B cell (primary cell): ENCODE measurements at regions not wholly inside any gene's neighbourhood (a gene's known extent, or its start where the extent isn't known, plus 50 kb on each side); places are given as distances from the start of the nearest gene placed in this dataset.

Source experiments
- ATAC-seq: fragments of 200-7000 bp; cut with Tn5 transposase; one replicate; pipeline ENCODE4 v1.10.0; 2021; ENCODE audit warnings: low read depth, mild to moderate bottlenecking, moderate number of reproducible peaks, moderate library complexity
- CTCF ChIA-PET: fragments of 350-600 bp; sonication (Branson Sonifier 250); formaldehyde crosslinking; loops from one replicate; lab custom pipeline; 2021; ENCODE audit warnings: antibody characterized with exemption, inconsistent platforms; lab: Charles Lee
- POLR2A ChIA-PET: fragments of 350-600 bp; sonication (Branson Sonifier 250); formaldehyde crosslinking; loops from one replicate; lab custom pipeline; 2021; ENCODE audit warnings: antibody characterized with exemption; lab: Charles Lee
- DNase-seq: peaks from one replicate; pipeline ENCODE4 v3.0.0; 2013
- H2AFZ ChIP-seq: 2 replicates; pipeline ENCODE4 v1.6.1; 2012; ENCODE audit warnings: mild to moderate bottlenecking, low read depth, low read length; ENCODE audit not compliant: insufficient read depth, poor library complexity, severe bottlenecking
- H3K27ac ChIP-seq, 2 donors: 1 replicate in 1 of 2; 2 replicates in 1 of 2; pipeline ENCODE4 v1.5.1; 2012 to 2013; ENCODE audit warnings: low read length in 2 of 2, mild to moderate bottlenecking in 2 of 2, moderate library complexity in 1 of 2
- H3K27me3 ChIP-seq, 4 experiments: fragments of 200-600 bp in 1 of 4; sonication (generic) in 1 of 4; replicated peaks in 1 of 4; 1 replicate in 2 of 4; 2 replicates in 2 of 4; pipeline versions ENCODE4 v1.6.1 to v1.7.0; 2013 to 2016; ENCODE audit warnings: low read length in 3 of 4, mild to moderate bottlenecking in 2 of 4, mixed read lengths in 1 of 4, moderate library complexity in 1 of 4; ENCODE audit not compliant: insufficient read depth in 4 of 4, control insufficient read depth in 3 of 4; ENCODE audit errors: control extremely low read depth in 1 of 4
- H3K36me3 ChIP-seq, 2 experiments: replicated peaks in 1 of 2; 1 replicate in 1 of 2; 2 replicates in 1 of 2; pipeline versions ENCODE4 v1.6.1 to v1.7.1; 2013; ENCODE audit warnings: low read length in 1 of 2; ENCODE audit not compliant: insufficient read depth in 2 of 2, control insufficient read depth in 1 of 2; ENCODE audit errors: control extremely low read depth in 1 of 2, extremely low read depth in 1 of 2
- H3K4me1 ChIP-seq, 2 donors: fragments of 200-600 bp in 1 of 2; sonication (generic) in 1 of 2; 1 replicate in 1 of 2; 2 replicates in 1 of 2; pipeline versions ENCODE4 v1.5.1 to v1.6.1; 2013 to 2017; ENCODE audit warnings: low read length in 2 of 2; ENCODE audit not compliant: control insufficient read depth in 2 of 2, insufficient read depth in 2 of 2
- H3K4me2 ChIP-seq: replicated peaks from 2 replicates; pipeline ENCODE3; 2012; ENCODE audit warnings: mild to moderate bottlenecking, low read depth, low read length; ENCODE audit not compliant: poor library complexity, severe bottlenecking
- H3K4me3 ChIP-seq, 5 experiments: fragments of 200-600 bp in 1 of 5; sonication (generic) in 1 of 5; 1 replicate in 3 of 5; 2 replicates in 2 of 5; pipeline versions ENCODE4 v1.5.1 to v1.7.0; 2011 to 2016; ENCODE audit warnings: low read length in 4 of 5, mild to moderate bottlenecking in 4 of 5, low read depth in 2 of 5, control low read depth in 1 of 5, moderate library complexity in 1 of 5; ENCODE audit not compliant: insufficient read depth in 1 of 5; ENCODE audit errors: control extremely low read depth in 1 of 5, extremely low read depth in 1 of 5
- H3K79me2 ChIP-seq: fragments of 200-600 bp; sonication (generic); one replicate; pipeline ENCODE4 v1.6.0; 2016; ENCODE audit warnings: low read length; ENCODE audit not compliant: control insufficient read depth, insufficient read depth
- H3K9ac ChIP-seq: fragments of 200-600 bp; sonication (generic); 2 replicates; pipeline ENCODE4 v1.6.1; 2017; ENCODE audit warnings: mild to moderate bottlenecking, low read length, moderate library complexity
- H3K9me3 ChIP-seq, 3 donors: one replicate each; pipeline versions ENCODE4 v1.6.1 to v1.7.1; 2013; ENCODE audit warnings: low read length in 2 of 3; ENCODE audit not compliant: control insufficient read depth in 2 of 3, insufficient read depth in 1 of 3; ENCODE audit errors: control extremely low read depth in 1 of 3
- H4K20me1 ChIP-seq: 2 replicates; pipeline ENCODE4 v1.6.0; 2012; ENCODE audit warnings: mild to moderate bottlenecking, low read length; ENCODE audit not compliant: insufficient read depth, control insufficient read depth, poor library complexity, severe bottlenecking
- H3K27ac Mint-ChIP-seq: one replicate; pipeline ENCODE4 v1.8.0; 2021; ENCODE audit warnings: mixed read lengths
- H3K27me3 Mint-ChIP-seq: one replicate; pipeline ENCODE4 v1.8.0; 2021; ENCODE audit warnings: mixed read lengths
- H3K4me1 Mint-ChIP-seq: one replicate; pipeline ENCODE4 v1.8.0; 2021; ENCODE audit warnings: mixed read lengths
- H3K4me3 Mint-ChIP-seq: one replicate; pipeline ENCODE4 v1.8.0; 2021; ENCODE audit warnings: mixed read lengths
- H3K9me3 Mint-ChIP-seq: one replicate; pipeline ENCODE4 v1.8.0; 2022; ENCODE audit warnings: mixed read lengths; ENCODE audit not compliant: insufficient read depth
- EZH2 ChIP-seq: IDR thresholded peaks from 2 replicates; pipeline ENCODE4 v1.6.1; 2012; ENCODE audit warnings: borderline replicate concordance, low read depth, mild to moderate bottlenecking, moderate library complexity, low read length; ENCODE audit not compliant: insufficient read depth, poor library complexity, severe bottlenecking
- WGBS: methylation state at CpG from one replicate; pipeline ENCODE4 v1.1.5; 2013; ENCODE audit warnings: missing lambda C conversion rate; ENCODE audit not compliant: insufficient coverage; 5-methylcytosine and 5-hydroxymethylcytosine counted together
- intact Hi-C: fragments of 100-400 bp; cut with micrococcal nuclease; formaldehyde crosslinking; loops from one replicate; pipeline ENCODE4 v1.10.0; 2022
- TF ChIP-seq, protein P1 (sequence below): fragments of 200-600 bp; IDR thresholded peaks from one replicate; pipeline ENCODE4 v1.8.0; 2022; ENCODE audit warnings: antibody characterized with exemption, mild to moderate bottlenecking

DNA sequence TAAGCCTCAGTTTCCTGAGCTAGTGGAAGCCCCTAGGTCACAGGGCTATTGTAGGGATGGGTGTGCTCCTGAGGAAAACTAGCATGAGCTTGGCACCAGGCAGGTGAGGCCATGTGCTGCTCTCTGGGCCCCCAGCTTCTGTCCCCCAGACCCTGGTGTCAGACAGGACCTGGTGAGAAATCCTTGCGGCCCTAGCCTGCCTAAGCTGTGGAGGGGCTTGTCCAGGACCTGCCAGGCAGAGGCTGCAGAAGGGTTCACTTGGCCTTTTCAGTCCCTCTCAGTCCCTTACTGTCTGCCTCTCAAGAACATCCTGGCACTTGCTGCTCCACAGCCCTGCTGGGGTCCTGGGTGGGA, 58.4 kb downstream of the ZFP36L2 start:
- Histone ChIP-seq H3K9ac (no peak overlapping the region), H3K79me2 (peaks cover 7% of the 10 kb centered on the region), H3K27me3 (no peaks in the 10 kb centered on the region), H3K4me1 (peaks cover 49 to 68% of the 10 kb centered on the region in 2 donors), H3K36me3 (no peaks in the 10 kb centered on the region), H3K4me2 (peak overlapping the region; percentile 86), H3K9me3 (peaks cover 0 to 13% (median 0%) of the 10 kb centered on the region in 3 donors), H4K20me1 (no peaks in the 10 kb centered on the region), H3K27ac (peak overlapping the region; percentile 85 to 91), H3K4me3 (no peak overlapping the region), H2AFZ (peak overlapping the region; percentile 14)
- 100% methylated on average over 1 of the region's 1 CpG for WGBS
- ChIA-PET CTCF (interaction anchor here (2.3 to 21.2 kb wide), 6 partner anchors 9 to 317 kb away, joined by 8 to 449 read pairs (median 12); partner anchors contain the start of gene ZFP36L2), POLR2A (interaction anchor here (1.1 to 8.9 kb wide), 5 partner anchors 8 to 59 kb away, joined by 3 to 223 read pairs (median 108); partner anchors contain the start of gene ZFP36L2)
- Mint-ChIP-seq H3K27me3 (no peaks in the 10 kb centered on the region), H3K4me3 (peak overlapping the region; percentile 87), H3K4me1 (peaks cover 73% of the 10 kb centered on the region), H3K27ac (peak overlapping the region; percentile 100), H3K9me3 (no peaks in the 10 kb centered on the region)
- peak; percentile 32 for DNase-seq
- intact Hi-C loops, result no loop called here
- TF ChIP-seq, protein P1, sequence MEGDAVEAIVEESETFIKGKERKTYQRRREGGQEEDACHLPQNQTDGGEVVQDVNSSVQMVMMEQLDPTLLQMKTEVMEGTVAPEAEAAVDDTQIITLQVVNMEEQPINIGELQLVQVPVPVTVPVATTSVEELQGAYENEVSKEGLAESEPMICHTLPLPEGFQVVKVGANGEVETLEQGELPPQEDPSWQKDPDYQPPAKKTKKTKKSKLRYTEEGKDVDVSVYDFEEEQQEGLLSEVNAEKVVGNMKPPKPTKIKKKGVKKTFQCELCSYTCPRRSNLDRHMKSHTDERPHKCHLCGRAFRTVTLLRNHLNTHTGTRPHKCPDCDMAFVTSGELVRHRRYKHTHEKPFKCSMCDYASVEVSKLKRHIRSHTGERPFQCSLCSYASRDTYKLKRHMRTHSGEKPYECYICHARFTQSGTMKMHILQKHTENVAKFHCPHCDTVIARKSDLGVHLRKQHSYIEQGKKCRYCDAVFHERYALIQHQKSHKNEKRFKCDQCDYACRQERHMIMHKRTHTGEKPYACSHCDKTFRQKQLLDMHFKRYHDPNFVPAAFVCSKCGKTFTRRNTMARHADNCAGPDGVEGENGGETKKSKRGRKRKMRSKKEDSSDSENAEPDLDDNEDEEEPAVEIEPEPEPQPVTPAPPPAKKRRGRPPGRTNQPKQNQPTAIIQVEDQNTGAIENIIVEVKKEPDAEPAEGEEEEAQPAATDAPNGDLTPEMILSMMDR, result no peak
- no peak for TF ChIP-seq EZH2
- ATAC-seq, result no peak

DNA sequence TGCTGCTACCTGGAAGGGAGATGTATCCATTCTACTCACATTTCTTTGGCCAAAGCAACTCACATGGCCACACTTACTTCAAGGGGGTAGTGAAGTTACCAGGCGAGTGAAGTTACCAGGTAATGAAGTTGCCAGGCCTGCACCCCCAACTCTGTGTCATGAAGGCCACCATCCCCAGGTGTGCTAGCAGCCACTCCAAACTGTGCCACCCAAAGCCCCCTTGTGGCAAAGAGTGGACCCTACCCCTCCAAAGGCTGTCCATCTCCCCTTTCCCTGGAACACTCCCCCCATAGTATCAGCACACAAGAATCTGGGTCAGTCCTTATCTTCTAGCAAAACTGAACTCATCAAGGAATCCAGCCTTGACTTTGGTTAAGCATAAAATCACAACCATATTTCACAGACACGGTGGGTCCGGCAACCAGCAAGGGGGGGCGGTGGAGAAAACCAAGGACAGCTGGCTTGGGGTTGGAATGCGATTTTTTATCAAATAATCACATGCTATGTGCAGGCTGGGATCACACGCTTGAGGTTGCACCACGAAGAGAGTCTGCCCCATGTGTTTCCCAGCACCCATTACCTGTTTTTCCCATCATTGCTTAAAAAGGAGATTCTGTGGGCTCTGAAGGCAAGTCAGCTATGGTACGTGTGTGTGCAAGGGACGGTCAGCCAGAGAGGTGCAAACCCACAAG, 60.9 kb downstream of the ZFP36L2 start:
- H3K4me3 Mint-ChIP-seq, result no peak overlapping the region
- Histone ChIP-seq H4K20me1 (no peaks in the 10 kb centered on the region), H3K27ac (no peak overlapping the region), H2AFZ (no peak overlapping the region), H3K4me3 (no peak overlapping the region), H3K9ac (no peak overlapping the region), H3K79me2 (peaks cover 4% of the 10 kb centered on the region), H3K4me2 (no peak overlapping the region), H3K36me3 (no peaks in the 10 kb centered on the region), H3K27me3 (no peaks in the 10 kb centered on the region), H3K9me3 (peaks cover 0 to 13% (median 0%) of the 10 kb centered on the region in 3 donors), H3K4me1 (peaks cover 32 to 54% of the 10 kb centered on the region in 2 donors)
- no peaks in the 10 kb centered on the region for H3K9me3 Mint-ChIP-seq
- TF ChIP-seq, protein P1, result no peak
- TF ChIP-seq EZH2, result no peak
- ATAC-seq (no peak), DNase-seq (no peak)
- H3K27me3 Mint-ChIP-seq, result no peaks in the 10 kb centered on the region
- peaks cover 66% of the 10 kb centered on the region for H3K4me1 Mint-ChIP-seq
- 62% methylated on average over 5 of the region's 9 CpGs for WGBS
- POLR2A ChIA-PET, result interaction anchor here (0.6 to 6.4 kb wide), 3 partner anchors 32 to 202 kb away, joined by 3 to 108 read pairs (median 6); no protein-coding TSS in a partner anchor
- H3K27ac Mint-ChIP-seq, result peak overlapping the region; percentile 47
- CTCF ChIA-PET, result interaction anchor here (1.3 to 21.2 kb wide), 4 partner anchors 32 to 141 kb away, joined by 3 to 449 read pairs (median 6); partner anchors contain the start of gene ZFP36L2
- intact Hi-C loops, result no loop called here
